CD4-positive, alpha-beta T cell treated with Interleukin-1 beta for 1 hour (primary cell): ENCODE measurements at regions not wholly inside any gene's neighbourhood (a gene's known extent, or its start where the extent isn't known, plus 50 kb on each side); places are given as distances from the start of the nearest gene placed in this dataset.
"Not testable (repeated sequence)": the region's sequence is repeated elsewhere in the genome, so short reads cannot be mapped to it uniquely, and the experiment has no call there.

ENCODE experiments used
- DNase-seq, 2 donors: peaks; one replicate each; pipeline ENCODE4 v3.0.0-alpha.2; 2020 to 2022

GRCh38 chr4:162938738-162939485, 227.8 kb downstream of the NAF1 start:
- no peak for DNase-seq

GRCh38 chr4:162935214-162935613, 231.5 kb downstream of the NAF1 start:
- no peak for DNase-seq

- DNase-seq: no peak
Measured at GRCh38 chr4:162931286-162931685, 235.4 kb downstream of the NAF1 start.

GRCh38 chr4:162921178-162921785, 245.4 kb downstream of the NAF1 start:
- no peak for DNase-seq

- no peak for DNase-seq
Measured at GRCh38 chr4:162920649-162921048, 246.0 kb downstream of the NAF1 start.

- no peak for DNase-seq
Measured at GRCh38 chr4:162912482-162912881, 254.2 kb downstream of the NAF1 start.

GRCh38 chr4:162911349-162911748, 255.3 kb downstream of the NAF1 start:
- no peak for DNase-seq

- DNase-seq: no peak
Measured at GRCh38 chr4:162909952-162910351, 256.7 kb downstream of the NAF1 start.

- DNase-seq: no peak
Measured at GRCh38 chr4:162894387-162894786, 272.3 kb downstream of the NAF1 start.

- DNase-seq: no peak
Measured at GRCh38 chr4:162891788-162892707, 274.6 kb downstream of the NAF1 start.

GRCh38 chr4:162878096-162878495, 288.6 kb downstream of the NAF1 start:
- DNase-seq: no peak

GRCh38 chr4:162874748-162875147, 291.9 kb downstream of the NAF1 start:
- DNase-seq: no peak

- DNase-seq: no peak
Measured at GRCh38 chr4:162871990-162872389, 294.7 kb downstream of the NAF1 start.

- DNase-seq: no peak
Measured at GRCh38 chr4:162869157-162869556, 297.5 kb downstream of the NAF1 start.

GRCh38 chr4:162866565-162866964, 300.1 kb downstream of the NAF1 start:
- no peak for DNase-seq

GRCh38 chr4:162865102-162865501, 301.6 kb downstream of the NAF1 start:
- no peak for DNase-seq

- no peak for DNase-seq
Measured at GRCh38 chr4:162853788-162854187, 312.9 kb downstream of the NAF1 start.

- no peak for DNase-seq
Measured at GRCh38 chr4:162852642-162853041, 314.0 kb downstream of the NAF1 start.

GRCh38 chr4:162851241-162851758, 315.4 kb downstream of the NAF1 start:
- not testable (repeated sequence) for DNase-seq

GRCh38 chr4:162849937-162850336, 316.8 kb downstream of the NAF1 start:
- DNase-seq: no peak

GRCh38 chr4:162847945-162848549, 318.6 kb downstream of the NAF1 start:
- no peak for DNase-seq

- no peak for DNase-seq
Measured at GRCh38 chr4:162841753-162842152, 324.9 kb downstream of the NAF1 start.

- no peak for DNase-seq
Measured at GRCh38 chr4:162839814-162840213, 326.9 kb downstream of the NAF1 start.
